ENCODE measurements at regions not wholly inside any gene's neighbourhood (a gene's known extent, or its start where the extent isn't known, plus 50 kb on each side); places are given as distances from the start of the nearest gene placed in this dataset.

DNA sequence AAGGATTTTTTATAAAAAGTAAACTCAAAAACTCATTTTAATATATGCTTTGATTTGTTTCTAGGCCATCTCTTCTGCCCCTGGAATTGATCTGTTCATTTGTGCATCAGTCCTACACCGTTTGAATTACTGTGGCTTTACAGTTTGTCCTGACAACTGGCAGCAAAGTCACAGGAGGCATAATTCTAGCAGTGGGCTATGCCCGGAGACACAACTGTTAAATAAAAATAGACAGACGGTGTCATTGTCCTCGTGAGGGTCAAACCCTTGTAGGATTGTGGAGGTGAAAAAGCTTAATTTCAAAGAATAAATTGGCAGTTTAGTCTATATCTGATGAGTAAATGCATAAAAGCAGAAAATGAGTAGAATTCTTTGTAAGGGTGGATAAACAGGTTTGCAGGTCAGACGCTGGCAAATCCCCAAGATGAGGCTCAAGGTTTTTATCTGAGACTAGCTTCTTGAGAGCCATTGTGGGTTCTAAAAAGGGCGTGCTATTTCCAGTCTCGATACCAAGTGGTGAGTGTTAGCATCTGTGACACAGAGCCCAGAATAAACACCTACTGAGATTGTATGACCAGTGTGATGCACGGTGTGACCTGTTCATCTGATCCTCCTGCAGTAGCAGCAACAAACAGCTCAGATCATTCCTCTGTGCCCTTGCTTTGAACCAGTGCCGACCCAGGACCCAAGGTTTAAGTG, 51.5 kb upstream of the SLCO3A1 start:
- TF ChIP-seq, protein P1, sequence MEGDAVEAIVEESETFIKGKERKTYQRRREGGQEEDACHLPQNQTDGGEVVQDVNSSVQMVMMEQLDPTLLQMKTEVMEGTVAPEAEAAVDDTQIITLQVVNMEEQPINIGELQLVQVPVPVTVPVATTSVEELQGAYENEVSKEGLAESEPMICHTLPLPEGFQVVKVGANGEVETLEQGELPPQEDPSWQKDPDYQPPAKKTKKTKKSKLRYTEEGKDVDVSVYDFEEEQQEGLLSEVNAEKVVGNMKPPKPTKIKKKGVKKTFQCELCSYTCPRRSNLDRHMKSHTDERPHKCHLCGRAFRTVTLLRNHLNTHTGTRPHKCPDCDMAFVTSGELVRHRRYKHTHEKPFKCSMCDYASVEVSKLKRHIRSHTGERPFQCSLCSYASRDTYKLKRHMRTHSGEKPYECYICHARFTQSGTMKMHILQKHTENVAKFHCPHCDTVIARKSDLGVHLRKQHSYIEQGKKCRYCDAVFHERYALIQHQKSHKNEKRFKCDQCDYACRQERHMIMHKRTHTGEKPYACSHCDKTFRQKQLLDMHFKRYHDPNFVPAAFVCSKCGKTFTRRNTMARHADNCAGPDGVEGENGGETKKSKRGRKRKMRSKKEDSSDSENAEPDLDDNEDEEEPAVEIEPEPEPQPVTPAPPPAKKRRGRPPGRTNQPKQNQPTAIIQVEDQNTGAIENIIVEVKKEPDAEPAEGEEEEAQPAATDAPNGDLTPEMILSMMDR (IDR thresholded peaks at IDR 0.05): no peak
- no peak for TF ChIP-seq POLR2A (IDR thresholded peaks at IDR 0.05)

Data from testis (tissue), 2 donors.